Vagina (tissue), 2 donors: ENCODE measurements at regions not wholly inside any gene's neighbourhood (a gene's known extent, or its start where the extent isn't known, plus 50 kb on each side); places are given as distances from the start of the nearest gene placed in this dataset.

Source experiments
- DNase-seq, 2 donors: peaks; one replicate each; pipeline ENCODE4 v3.0.0-alpha.2; 2017; ENCODE audit errors: extremely low spot score in 2 of 2
- H3K27ac ChIP-seq: fragments of 200-600 bp; sonication (generic); one replicate; pipeline ENCODE4 v1.5.1; 2019
- H3K27me3 ChIP-seq: fragments of 200-600 bp; sonication (generic); one replicate; pipeline ENCODE4 v1.5.1; 2019
- H3K36me3 ChIP-seq, 2 donors: fragments of 200-600 bp; sonication (generic); one replicate each; pipeline ENCODE4 v1.5.1; 2017 to 2019
- H3K4me1 ChIP-seq: fragments of 200-600 bp; sonication (generic); one replicate; pipeline ENCODE4 v1.5.1; 2019
- H3K4me3 ChIP-seq, 2 donors: fragments of 200-600 bp; sonication (generic); 1 replicate in 1 of 2; 2 replicates in 1 of 2; pipeline ENCODE4 v1.5.1; 2016 to 2019
- H3K9me3 ChIP-seq: fragments of 200-600 bp; sonication (generic); one replicate; pipeline ENCODE4 v1.5.1; 2019
- POLR2A ChIP-seq, 2 donors: fragments of 450-650 bp; IDR thresholded peaks; one replicate each; pipeline ENCODE4 v1.6.1; 2017; ENCODE audit warnings: antibody characterized with exemption in 2 of 2, mild to moderate bottlenecking in 2 of 2, moderate library complexity in 2 of 2
- POLR2AphosphoS5 ChIP-seq, 2 donors: sonication (generic); formaldehyde crosslinking; IDR thresholded peaks; one replicate each; pipeline ENCODE4 v1.9.0; 2017; ENCODE audit warnings: antibody characterized with exemption in 2 of 2, mild to moderate bottlenecking in 2 of 2, low read depth in 1 of 2; ENCODE audit not compliant: insufficient read depth in 1 of 2
- intact Hi-C: fragments of 100-400 bp; cut with DNase I; formaldehyde crosslinking; loops from one replicate; pipeline ENCODE4 v1.15.1; 2023
- TF ChIP-seq, protein P1 (sequence below), 3 experiments: fragments of 450-650 bp in 2 of 3; fragments of 200-600 bp in 1 of 3; sonication (generic) in 1 of 3; IDR thresholded peaks; one replicate each; pipeline ENCODE4 v1.5.1; 2017 to 2019; ENCODE audit warnings: antibody characterized with exemption in 3 of 3, mild to moderate bottlenecking in 2 of 3, moderate library complexity in 2 of 3

- intact Hi-C loops: no loop called here
Measured at GRCh38 chr22:48277868-48278581, 1515.6 kb downstream of the TBC1D22A start.

GRCh38 chr22:48276994-48277867 is 1514.8 kb downstream of the TBC1D22A start:
- DNase-seq: no peak
- Histone ChIP-seq H3K4me3 (peak overlapping the region in 1 of 2 donors; percentile 13), H3K36me3 (no peaks in the 10 kb centered on the region), H3K27ac (peak overlapping the region; percentile 21), H3K4me1 (peaks cover 28% of the 10 kb centered on the region), H3K9me3 (no peaks in the 10 kb centered on the region), H3K27me3 (no peaks in the 10 kb centered on the region)
- intact Hi-C loops: no loop called here
- TF ChIP-seq POLR2A (IDR thresholded peaks at IDR 0.05) (no peak), POLR2AphosphoS5 (IDR thresholded peaks at IDR 0.05; ENCODE audit: insufficient read depth in 1 of 2, low read depth in 1 of 2) (no peak)
- TF ChIP-seq, protein P1, sequence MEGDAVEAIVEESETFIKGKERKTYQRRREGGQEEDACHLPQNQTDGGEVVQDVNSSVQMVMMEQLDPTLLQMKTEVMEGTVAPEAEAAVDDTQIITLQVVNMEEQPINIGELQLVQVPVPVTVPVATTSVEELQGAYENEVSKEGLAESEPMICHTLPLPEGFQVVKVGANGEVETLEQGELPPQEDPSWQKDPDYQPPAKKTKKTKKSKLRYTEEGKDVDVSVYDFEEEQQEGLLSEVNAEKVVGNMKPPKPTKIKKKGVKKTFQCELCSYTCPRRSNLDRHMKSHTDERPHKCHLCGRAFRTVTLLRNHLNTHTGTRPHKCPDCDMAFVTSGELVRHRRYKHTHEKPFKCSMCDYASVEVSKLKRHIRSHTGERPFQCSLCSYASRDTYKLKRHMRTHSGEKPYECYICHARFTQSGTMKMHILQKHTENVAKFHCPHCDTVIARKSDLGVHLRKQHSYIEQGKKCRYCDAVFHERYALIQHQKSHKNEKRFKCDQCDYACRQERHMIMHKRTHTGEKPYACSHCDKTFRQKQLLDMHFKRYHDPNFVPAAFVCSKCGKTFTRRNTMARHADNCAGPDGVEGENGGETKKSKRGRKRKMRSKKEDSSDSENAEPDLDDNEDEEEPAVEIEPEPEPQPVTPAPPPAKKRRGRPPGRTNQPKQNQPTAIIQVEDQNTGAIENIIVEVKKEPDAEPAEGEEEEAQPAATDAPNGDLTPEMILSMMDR (IDR thresholded peaks at IDR 0.05): no peak

More at GRCh38 chr22:48277868-48278581, 1515.6 kb downstream of the TBC1D22A start:
- no peaks in the 10 kb centered on the region for H3K36me3 ChIP-seq
- no peak for DNase-seq
- H3K27me3 ChIP-seq: no peaks in the 10 kb centered on the region
- H3K4me3 ChIP-seq: peak overlapping the region in 1 of 2 donors; percentile 13
- peak overlapping the region; percentile 21 for H3K27ac ChIP-seq
- peak in 1 of 2 donors; percentile 61 for TF ChIP-seq POLR2AphosphoS5 (IDR thresholded peaks at IDR 0.05; ENCODE audit: insufficient read depth in 1 of 2, low read depth in 1 of 2)
- TF ChIP-seq, protein P1 (IDR thresholded peaks at IDR 0.05): no peak
- TF ChIP-seq POLR2A (IDR thresholded peaks at IDR 0.05): no peak
- no peaks in the 10 kb centered on the region for H3K9me3 ChIP-seq
- peaks cover 28% of the 10 kb centered on the region for H3K4me1 ChIP-seq

DNA sequence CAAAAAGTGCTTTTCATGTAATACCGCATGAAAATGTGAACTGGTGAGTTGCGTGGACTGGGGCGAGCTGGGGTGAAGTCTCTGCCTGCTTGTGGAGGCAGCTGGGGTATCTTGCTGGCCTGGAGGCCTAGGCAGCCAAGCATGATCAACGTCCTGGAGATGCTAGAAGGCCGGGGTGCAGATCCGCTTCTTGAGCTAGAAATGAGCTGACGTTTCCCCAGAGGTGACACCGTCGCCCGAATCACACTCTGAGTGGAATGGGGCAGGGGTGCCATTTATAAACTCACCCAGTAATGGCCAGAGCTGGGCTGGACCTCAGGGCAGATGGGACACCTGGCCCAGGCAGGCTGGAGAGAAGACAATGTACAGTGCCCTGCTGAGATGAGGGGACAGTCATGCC is 1513.0 kb downstream of the TBC1D22A start:
- intact Hi-C loops: no loop called here
- no peak for TF ChIP-seq POLR2A (IDR thresholded peaks at IDR 0.05)
- TF ChIP-seq, protein P1 (IDR thresholded peaks at IDR 0.05): no peak
- TF ChIP-seq POLR2AphosphoS5 (IDR thresholded peaks at IDR 0.05; ENCODE audit: insufficient read depth in 1 of 2, low read depth in 1 of 2): no peak
- H3K4me1 ChIP-seq: peaks cover 28% of the 10 kb centered on the region
- H3K9me3 ChIP-seq: no peaks in the 10 kb centered on the region
- no peaks in the 10 kb centered on the region for H3K27me3 ChIP-seq
- no peak overlapping the region for H3K27ac ChIP-seq
- no peak overlapping the region for H3K4me3 ChIP-seq
- no peaks in the 10 kb centered on the region for H3K36me3 ChIP-seq
- no peak for DNase-seq

DNA sequence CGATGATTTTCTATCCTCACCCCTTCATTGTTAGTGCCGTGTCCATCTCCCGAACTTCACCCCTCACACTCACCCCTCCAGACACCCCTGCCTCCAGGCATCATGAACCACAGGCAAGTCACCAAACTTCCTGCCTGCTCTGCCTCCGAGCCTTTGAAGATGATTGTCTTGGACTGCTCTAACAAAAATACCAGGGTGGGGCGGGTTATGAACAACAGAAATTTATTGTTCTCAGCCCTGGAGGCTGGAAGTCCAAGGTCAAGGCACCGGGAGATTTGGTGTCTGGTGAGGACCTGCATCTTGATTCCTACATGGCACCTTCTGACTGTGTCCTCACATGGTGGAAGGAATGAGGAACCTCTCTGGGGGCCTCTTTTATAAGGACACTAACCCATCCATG is 1508.3 kb downstream of the TBC1D22A start:
- no peak overlapping the region for H3K27ac ChIP-seq
- no peaks in the 10 kb centered on the region for H3K36me3 ChIP-seq
- TF ChIP-seq POLR2A (IDR thresholded peaks at IDR 0.05): no peak
- TF ChIP-seq, protein P1 (IDR thresholded peaks at IDR 0.05): no peak
- no peak for TF ChIP-seq POLR2AphosphoS5 (IDR thresholded peaks at IDR 0.05; ENCODE audit: insufficient read depth in 1 of 2, low read depth in 1 of 2)
- DNase-seq: no peak
- intact Hi-C loops: no loop called here
- no peaks in the 10 kb centered on the region for H3K4me1 ChIP-seq
- no peaks in the 10 kb centered on the region for H3K9me3 ChIP-seq
- H3K27me3 ChIP-seq: no peaks in the 10 kb centered on the region
- H3K4me3 ChIP-seq: no peak overlapping the region
